HG02759 (cell line): ENCODE measurements at regions not wholly inside any gene's neighbourhood (a gene's known extent, or its start where the extent isn't known, plus 50 kb on each side); places are given as distances from the start of the nearest gene placed in this dataset.

ENCODE experiments used
- ATAC-seq: cut with Tn5 transposase; IDR thresholded peaks from one replicate; pipeline ENCODE4 v1.9.1; 2021; ENCODE audit warnings: mild to moderate bottlenecking, moderate library complexity; ENCODE audit not compliant: unreplicated experiment

DNA sequence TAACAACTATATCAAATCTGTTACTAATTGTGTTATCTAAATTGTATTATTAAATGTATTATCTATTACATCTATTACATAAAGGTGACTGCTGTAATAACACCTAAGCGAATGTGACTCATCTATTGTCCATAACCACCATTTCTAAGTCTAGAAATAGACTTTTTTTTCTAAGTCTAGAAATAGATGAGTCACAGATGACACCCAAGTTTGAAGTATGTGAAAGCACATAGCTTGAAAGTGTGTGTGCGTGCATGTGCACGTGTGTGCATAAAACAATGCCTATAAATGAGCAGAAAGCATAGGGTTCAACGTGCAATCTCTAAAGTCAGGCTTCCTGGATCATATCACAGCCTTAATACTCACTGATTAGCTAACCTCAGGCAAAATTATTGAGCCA, 451.3 kb upstream of the USP15 start:
- ATAC-seq, result no peak

DNA sequence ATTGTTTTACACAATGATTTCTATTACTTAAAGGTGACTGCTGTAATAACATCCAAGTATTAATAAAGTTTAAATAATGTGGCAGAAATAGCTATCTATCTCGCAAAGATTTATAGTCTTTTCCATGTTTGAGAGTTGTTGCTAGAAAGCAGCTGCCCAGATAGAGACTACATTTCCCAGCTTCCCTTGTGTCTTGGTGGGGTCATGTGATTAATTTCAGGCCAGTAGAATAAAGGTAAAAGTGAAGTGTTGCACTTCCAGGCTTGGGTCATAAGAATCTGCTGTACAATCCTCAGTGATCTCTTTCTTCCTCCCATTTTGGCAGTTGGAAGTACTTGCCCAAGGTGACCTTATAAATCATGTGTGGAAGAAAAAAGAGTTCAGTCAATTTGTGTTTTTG, 449.7 kb upstream of the USP15 start:
- no peak for ATAC-seq

DNA sequence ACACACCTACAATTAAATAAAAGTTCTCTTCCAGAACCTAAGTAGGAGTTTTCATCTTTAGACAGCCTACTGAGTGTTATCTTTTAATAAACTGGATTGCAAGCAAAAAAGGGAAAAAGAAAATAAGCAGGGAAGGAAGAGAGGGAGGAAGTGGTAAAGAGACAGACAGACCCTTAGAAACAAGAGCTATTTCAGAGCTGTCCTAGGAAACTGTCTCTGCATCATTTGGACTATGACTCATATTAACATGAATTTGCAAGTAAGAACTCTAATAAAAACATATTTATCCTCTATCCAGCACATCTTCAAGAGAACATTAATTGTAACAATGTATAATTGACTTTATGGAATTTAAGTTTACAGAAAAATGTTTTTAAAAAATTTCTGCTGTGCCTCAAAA, 438.8 kb upstream of the USP15 start:
- ATAC-seq, result no peak

DNA sequence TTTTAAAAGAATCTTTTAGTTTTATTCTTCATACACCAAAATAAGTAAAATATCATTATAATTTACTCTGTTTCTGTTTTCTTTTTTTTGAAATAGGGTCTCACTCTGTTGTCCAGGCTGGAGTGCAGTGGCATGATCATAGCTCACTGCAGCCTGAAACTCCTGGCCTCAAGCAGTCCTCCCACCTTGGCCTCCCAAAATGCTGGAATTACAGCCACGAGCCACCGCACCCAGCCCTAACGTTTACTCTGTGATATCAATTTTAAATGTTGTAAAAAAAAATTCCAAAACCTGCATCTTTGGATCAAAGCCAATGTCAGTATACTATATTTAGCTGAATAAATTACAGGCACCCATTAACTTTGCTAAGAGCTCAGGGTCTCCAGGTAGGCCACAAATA, 437.1 kb upstream of the USP15 start:
- no peak for ATAC-seq

DNA sequence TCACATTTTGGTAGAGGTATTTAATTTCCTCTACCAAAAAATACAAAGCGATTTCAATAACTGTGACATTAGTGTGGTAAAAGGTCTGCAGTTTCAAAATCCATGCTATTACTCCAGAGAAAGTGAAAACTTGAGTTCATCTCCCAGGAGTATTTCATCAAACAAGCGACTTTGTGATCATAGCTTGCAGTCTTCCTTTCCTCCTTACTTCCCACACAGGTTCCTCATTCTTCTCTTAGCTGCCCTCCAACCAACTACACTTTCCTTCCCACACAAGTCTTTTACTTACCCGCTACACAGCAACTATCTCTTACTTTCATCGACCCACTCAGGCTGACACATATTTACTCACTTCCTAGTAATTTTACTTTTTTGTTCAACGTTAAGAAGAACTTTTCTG, 413.4 kb upstream of the USP15 start:
- ATAC-seq, result no peak

DNA sequence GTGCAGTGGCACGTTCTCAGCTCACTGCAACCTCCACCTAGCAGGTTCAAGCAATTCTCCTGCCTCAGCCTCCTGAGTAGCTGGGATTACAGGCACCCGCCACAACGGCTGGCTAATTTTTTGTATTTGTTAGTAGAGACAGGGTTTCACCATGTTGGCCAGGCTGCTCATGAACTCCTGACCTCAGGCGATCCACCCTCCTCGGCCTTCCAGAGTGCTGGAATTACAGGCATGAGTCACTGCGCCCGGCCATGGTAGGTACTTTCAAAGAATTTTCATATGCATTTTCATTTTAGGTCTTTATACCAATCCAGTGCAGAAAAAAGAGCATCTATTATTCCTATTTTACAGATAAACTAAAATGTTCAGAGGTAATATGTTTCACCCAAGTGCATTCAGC, 411.3 kb upstream of the USP15 start:
- ATAC-seq, result no peak

DNA sequence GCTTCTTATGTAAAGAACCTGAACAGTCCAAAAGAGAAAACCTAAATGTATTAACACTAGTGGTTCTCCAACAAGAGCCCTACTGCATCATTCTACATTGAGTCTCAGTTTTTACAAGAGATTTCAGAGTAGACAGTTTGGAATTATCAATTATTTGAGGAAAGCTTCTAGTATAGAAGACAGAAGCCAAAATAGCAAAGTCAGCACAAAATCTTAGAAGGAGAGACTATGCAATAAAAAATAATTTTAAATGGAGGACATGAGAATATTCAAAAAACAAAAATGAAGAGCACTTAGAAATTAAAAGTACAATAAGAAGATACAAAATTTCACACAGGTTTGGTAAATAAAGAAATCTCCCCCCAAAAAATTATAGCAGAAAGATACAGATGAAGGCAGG, 406.3 kb upstream of the USP15 start:
- no peak for ATAC-seq

DNA sequence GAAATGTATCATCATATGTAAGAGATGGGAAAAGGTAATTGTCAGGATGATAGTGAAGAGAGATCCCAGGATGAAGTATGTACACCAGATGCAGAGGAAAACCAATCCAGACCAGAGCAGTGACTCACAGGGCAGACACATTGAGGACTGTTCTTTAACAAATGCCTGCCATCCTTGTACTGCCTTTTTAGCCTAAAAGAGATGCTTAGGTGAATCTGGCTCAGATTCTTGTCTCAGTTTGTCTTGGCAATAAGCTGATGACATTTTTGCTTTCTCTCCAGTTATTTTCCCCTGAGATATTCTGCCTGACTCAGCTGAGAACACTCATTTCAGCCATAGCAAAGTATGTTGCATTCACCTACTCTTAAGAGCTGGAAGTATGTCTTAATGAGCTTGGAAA, 405.3 kb upstream of the USP15 start:
- no peak for ATAC-seq

DNA sequence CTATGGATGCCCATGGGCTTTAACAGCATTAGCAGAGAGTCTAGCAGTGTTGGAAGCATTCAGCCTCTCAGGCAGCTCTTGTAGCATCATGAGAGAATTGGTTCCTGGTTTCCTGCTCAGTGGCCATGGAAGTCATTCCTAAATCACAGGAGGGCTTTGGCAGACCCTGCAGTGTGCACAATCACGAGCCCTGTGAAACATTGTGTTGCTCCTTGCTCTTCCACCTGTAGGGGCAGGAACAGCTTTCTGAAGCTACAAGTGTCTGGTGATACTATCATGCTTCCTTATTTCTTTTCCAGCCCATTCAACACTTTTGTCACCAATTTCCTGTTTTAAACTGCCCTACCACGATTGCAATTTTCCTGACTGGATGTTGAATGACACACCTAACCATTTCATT, 402.2 kb upstream of the USP15 start:
- no peak for ATAC-seq

DNA sequence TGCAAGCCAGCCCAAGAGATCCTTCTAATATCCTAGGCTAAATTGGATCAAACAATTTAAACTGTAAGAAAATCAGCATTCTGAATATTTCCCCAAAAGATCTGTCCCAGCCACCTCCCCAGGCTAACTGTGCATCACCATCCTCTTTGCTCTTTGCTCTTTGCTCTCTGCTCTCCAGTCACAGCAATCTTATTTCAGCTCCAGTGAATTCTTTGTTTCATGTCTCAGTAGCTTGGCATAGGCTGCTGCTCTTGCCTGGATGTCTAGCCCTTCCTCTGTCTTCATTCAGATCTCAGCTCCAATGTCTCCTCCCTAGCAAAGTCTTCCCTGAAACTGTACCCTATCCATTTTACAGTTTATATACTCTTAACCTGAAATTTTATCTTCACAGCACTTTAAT, 399.8 kb upstream of the USP15 start:
- no peak for ATAC-seq

DNA sequence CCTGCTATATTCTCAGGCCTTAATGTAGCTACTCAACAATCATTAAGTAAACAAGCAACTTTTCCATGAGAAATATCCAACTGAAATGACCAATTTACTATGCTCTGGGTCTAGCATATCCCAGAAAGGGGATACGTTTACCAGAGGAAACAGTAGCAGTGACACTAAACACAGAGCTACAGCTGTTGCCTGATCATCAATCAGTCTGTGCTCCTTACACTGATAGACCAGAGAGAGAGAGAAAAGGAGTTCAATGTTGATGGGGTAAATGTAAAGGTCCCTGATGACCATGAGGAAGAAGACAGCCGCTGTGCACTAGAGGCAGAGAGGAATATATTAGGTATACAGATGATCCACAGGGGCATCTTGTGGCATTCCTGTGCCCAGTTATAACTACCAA, 397.2 kb upstream of the USP15 start:
- no peak for ATAC-seq

DNA sequence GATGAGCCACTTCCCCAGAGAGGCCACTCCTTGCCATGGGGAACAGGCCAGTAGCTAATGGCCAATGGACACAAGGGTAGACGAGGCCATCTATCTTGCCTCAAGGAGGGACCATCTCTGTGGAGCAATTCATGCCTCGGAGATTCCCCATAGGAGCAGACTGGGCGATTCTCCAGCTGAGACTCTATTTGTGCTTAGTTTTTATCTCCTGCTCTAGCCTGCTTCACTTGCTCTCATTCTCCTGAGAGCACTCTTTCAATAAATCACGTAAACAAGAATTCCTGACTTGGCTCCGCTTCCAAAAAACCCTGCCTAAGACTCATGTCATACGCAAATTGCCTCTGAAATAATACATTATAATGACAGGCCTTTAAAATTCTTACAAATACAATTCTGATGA, 396.4 kb upstream of the USP15 start:
- no peak for ATAC-seq

DNA sequence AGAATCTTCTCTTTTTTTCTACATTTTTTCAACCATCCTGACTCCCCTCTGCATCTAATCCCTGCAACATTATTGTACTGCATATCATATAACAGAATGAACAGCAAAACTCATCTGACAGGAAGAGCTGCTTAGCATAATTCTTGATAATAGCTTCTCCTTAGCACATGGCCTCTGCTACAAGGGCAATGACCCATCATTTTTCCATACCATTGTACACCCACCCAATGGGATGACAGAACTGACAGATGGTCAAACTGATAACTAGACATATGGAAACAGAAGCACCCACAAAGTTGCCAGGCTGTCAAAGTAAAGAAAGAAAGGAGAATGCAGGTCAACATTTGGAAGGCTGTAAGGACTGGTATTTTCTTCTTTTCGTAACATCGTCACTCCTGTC, 390.4 kb upstream of the USP15 start:
- no peak for ATAC-seq

DNA sequence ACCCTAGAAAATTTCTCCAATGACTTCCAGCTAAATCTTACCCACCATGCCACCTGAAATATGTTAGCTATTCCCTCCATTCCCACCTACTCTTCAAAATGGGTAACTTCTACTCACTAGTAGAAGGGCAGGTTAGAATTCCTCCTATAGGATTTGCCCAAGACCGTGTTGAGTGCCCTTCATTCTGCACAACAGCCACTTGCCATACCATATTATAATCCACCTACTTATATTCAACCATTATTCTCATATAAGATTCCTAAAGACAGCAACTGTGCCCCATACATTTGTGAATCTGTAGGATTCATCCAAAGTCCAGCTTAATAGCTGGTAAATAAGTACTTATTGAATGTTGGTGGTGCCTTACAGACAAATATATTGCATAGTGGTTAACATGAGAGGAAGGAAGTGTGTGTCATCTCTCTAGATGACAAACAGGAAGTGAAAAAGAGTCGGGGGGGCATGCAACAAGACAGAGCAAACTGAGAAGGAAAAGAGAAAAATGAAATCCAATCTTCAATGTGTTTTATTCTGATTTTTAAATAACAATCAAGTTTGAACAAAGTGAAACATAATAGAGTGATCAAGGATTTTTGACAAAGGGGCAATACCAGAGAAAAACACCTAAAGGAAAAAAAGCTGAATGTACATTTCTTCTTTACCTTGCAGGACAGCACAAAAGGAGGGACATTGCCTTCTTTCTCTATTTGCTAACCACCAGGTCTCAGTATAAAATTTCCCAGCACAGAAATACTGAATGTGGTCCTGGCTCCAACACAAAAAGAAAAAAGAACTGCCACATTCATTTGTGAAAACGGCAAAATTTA, 389.3 kb upstream of the USP15 start:
- ATAC-seq, result no peak

DNA sequence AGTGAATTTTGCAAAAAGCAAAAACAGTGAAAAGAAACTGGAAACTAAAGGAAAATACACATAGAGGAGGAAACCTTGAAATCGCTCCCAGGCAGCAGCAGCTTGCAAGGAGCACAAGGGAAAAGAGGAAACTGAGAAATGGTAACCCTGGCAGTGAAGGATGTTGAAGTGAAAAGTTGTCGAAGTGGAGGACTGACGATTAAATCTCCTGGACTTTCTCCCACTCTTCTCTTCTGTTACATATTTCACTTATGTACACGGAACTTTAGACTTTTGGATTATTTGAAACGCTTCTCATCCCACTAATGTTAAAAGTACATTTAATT, 388.8 kb upstream of the USP15 start:
- no peak for ATAC-seq

DNA sequence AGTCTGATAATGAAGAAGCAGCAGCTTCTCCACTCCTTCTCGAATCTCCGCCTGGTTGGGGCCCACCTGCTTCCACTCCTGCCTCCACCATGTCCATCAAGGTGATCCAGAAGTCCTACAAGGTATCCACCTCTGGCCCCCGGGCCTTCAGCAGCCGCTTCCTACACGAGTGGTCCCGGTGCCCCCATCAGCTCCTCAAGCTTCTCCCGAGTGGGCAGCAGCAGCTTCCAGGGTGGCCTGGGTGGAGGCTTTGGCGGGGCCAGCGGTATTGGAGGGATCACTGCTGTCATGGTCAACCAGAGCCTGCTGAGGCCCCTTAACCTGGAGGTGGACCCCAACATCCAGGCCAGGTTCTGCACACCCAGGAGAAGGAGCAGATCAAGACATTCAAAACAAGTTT, 381.0 kb upstream of the USP15 start:
- no peak for ATAC-seq

DNA sequence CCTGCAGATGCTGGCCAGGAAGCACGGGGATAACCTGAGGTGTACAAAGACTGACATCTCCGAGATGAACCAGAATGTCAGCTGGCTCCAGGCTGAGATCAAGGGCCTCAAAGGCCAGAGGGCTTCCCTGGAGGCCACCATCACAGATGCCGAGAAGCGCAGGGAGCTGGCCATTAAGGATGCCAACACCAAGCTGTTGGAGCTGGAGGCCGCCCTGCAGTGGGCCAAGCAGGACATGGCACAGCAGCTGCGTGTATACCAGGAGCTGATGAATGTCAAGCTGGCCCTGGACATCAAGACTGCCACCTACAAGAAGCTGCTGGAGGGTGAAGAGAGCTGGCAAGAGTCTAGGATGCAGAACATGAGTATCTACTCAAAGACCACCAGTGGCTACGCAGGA, 380.0 kb upstream of the USP15 start:
- ATAC-seq, result no peak

DNA sequence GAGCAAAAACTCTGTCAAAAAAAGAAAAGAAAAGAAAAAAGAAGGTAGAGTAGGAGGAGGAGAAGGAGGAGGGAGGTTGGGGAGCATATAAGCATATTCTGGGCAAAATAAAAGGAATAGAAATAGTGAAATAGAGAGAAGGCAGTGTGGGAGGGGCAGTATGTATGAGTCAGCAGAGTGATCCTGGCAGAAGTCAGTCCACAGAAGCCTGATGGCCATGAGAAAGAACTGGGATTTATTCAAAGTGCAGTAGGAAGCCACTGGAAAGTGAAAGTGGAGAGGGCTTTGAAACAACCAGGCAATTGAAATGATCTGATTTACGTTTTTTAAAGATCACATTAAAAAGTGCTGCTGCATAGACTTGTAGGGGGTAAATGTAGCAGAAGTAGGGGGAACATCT, 368.6 kb upstream of the USP15 start:
- no peak for ATAC-seq

DNA sequence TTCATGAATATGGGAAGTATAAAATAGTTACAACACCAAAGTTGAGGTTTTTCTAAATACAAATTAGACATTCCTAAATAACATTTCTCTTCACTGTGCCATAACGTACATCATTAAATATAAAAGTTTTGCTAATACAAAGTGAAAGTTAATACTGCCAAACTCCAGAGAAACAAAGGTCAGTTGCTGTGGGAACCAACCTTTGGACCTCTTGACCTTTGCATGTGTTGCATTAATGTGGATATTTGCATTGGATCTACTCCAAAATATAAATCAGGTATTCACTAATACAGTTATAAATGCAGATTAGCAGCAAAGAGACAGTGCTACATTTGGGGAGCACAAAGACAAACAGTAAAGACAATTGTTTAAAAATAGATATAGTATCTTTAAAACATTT, 366.0 kb upstream of the USP15 start:
- ATAC-seq, result no peak

DNA sequence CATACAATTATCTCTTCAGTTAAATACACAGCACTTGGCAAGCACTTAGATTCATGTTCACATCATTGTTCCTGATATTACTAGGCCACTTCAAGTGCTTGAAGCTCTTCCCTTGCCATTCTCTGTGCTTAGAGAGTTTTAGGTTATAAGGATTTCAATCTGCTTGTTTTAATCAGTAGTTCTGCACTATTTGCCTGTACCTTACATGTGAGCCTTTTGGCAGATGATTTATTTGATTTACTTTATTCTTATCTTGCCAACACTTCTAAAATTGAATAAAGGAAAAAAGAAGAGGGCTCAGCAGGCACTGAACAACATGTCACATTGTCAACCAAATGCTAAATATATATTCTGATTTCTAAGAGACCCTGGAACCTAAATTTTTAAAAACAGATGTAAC, 363.8 kb upstream of the USP15 start:
- ATAC-seq, result no peak

DNA sequence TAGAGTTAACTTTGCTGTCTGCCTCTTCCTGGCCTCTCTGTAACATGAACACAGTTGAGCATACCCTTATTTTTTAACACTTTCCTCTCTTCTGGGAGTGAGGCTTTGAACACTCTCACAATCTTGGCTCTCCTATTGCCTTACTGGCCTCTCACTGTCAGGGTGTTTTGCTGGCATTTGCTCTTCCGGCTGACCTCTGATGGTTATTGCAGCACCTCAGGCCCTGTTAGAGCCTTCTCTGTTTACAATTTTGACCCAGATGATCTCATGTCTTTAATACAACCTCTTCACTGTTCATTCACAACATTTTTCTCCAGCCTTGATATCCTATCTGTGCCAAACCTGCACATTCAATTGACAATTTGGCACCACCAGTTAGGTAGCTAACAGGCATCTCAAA, 357.8 kb upstream of the USP15 start:
- ATAC-seq, result no peak

DNA sequence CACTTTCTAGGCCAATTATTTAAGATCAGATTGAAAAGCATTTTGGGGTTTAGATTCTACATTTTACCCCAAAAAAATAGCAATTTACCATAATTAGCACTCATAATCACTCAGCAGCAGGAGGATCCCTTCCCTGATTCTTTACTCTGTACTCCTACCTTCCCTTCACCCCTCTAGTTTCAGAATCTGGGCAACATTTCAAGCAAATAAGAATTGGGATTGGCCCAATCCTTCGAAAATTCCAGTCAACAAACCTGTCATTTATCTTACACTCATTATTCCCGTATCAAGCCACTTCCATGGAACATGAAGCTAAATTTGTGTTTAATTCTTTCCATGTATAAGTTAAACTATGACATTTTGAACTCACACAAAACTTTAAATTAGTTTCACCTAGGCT, 349.1 kb upstream of the USP15 start:
- ATAC-seq, result no peak

DNA sequence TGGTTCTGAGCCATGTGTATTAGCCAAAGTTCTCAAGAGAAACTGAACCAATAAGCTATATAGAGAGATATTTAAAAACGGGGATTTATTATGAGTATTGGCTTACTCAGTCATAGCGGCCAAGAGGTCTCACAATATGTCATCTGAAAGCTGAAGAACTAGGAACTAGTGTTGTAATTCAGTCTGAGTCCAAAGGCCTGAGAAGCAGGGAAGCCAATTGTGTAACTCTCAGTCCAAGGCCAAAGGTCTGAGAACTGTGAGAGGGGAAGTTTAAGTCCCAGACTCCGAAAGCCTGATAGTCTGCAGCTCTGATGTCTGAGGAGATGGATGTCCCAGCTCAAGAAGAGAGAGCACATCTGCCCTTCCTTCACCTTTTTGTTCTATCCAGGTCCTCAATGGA, 344.8 kb upstream of the USP15 start:
- ATAC-seq, result no peak

DNA sequence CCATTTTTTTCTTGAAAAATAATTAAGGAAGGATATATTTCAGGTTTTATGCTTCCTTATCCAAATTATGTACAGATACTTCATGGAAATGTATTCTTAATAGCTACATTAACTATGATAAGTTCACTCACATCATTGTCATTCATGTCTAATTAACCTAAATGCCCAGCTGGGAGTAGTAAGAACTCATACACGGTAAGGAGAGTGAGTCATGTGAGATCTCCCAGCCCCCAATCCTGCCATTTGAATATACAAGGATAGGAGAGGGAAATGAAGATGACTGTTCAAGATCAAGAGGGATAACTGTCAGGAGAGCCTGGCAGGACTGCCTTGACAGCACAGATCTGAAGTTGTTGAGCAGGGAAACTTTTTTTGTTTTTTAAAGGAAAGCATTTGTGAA, 343.4 kb upstream of the USP15 start:
- ATAC-seq, result no peak
